PC-9 (cell line): ENCODE measurements at regions not wholly inside any gene's neighbourhood (a gene's known extent, or its start where the extent isn't known, plus 50 kb on each side); places are given as distances from the start of the nearest gene placed in this dataset.

Experiments used
- BruUV-seq: library from RNA; stranded (reverse); fragments of 400-500 nt; replicated peaks from 2 replicates; lab custom pipeline; 2021; lab: Mats Ljungman, UMichigan
- CTCF ChIA-PET: fragments of 300-600 bp; sonication (Branson Sonifier 250); formaldehyde crosslinking; loops from one replicate; lab custom pipeline; 2022; ENCODE audit warnings: antibody characterized with exemption; lab: Charles Lee
- POLR2A ChIA-PET: fragments of 300-600 bp; sonication (Branson Sonifier 250); formaldehyde crosslinking; loops from one replicate; lab custom pipeline; 2022; ENCODE audit warnings: antibody characterized with exemption; ENCODE audit not compliant: unreplicated experiment; lab: Charles Lee
- DNase-seq, 2 experiments: peaks; one replicate each; pipeline versions ENCODE4 v3.0.0 to v3.0.0-alpha.2; 2015 to 2022; ENCODE audit warnings: mixed read lengths in 1 of 2
- H2AFZ ChIP-seq: fragments of 200-600 bp; sonication (generic); 2 replicates; pipeline ENCODE4 v1.8.1; 2017; ENCODE audit warnings: antibody characterized with exemption
- H3F3A ChIP-seq: fragments of 200-600 bp; sonication (generic); 2 replicates; pipeline ENCODE4 v1.8.1; 2017; ENCODE audit warnings: antibody characterized with exemption, mild to moderate bottlenecking, low read depth; ENCODE audit not compliant: insufficient read depth
- H3K27ac ChIP-seq: fragments of 200-600 bp; sonication (generic); 2 replicates; pipeline ENCODE4 v1.6.1; 2016; ENCODE audit warnings: mixed run types
- H3K27me3 ChIP-seq: fragments of 200-600 bp; sonication (generic); 2 replicates; pipeline ENCODE4 v1.6.1; 2016; ENCODE audit warnings: low read depth, mixed run types; ENCODE audit not compliant: insufficient read depth
- H3K36me3 ChIP-seq: fragments of 200-600 bp; sonication (generic); 2 replicates; pipeline ENCODE4 v1.6.1; 2016; ENCODE audit warnings: low read depth, mixed run types
- H3K4me1 ChIP-seq: fragments of 200-600 bp; sonication (generic); replicated peaks from 2 replicates; pipeline ENCODE4 v1.6.1; 2016; ENCODE audit warnings: mixed run types; ENCODE audit not compliant: insufficient read depth
- H3K4me2 ChIP-seq: fragments of 200-600 bp; sonication (generic); 2 replicates; pipeline ENCODE4 v1.6.1; 2017; ENCODE audit warnings: mixed run types
- H3K4me3 ChIP-seq: fragments of 200-600 bp; sonication (generic); 2 replicates; pipeline ENCODE4 v1.6.1; 2016; ENCODE audit warnings: mixed run types
- H3K79me2 ChIP-seq: fragments of 200-600 bp; sonication (generic); 2 replicates; pipeline ENCODE4 v1.6.1; 2017; ENCODE audit warnings: low read depth, mixed run types
- H3K9me2 ChIP-seq: fragments of 200-600 bp; sonication (generic); 2 replicates; pipeline ENCODE4 v1.8.1; 2017; ENCODE audit warnings: mild to moderate bottlenecking; ENCODE audit not compliant: insufficient read depth
- H3K9me3 ChIP-seq: fragments of 200-600 bp; sonication (generic); 2 replicates; pipeline ENCODE4 v1.8.1; 2016; ENCODE audit warnings: low read depth; ENCODE audit not compliant: insufficient read depth
- H4K20me1 ChIP-seq: fragments of 200-600 bp; sonication (generic); 2 replicates; pipeline ENCODE4 v1.8.1; 2017; ENCODE audit not compliant: insufficient read depth
- CTCF ChIP-seq: fragments of 200-600 bp; sonication (generic); conservative IDR thresholded peaks from 2 replicates; pipeline ENCODE4 v1.6.1; 2017; ENCODE audit warnings: mixed run types, antibody characterized with exemption, mild to moderate bottlenecking, moderate library complexity
- EZH2 ChIP-seq: fragments of 200-600 bp; sonication (generic); IDR thresholded peaks from 2 replicates; pipeline ENCODE4 v1.8.0; 2017; ENCODE audit warnings: antibody characterized with exemption, low read depth
- intact Hi-C: fragments of 100-400 bp; cut with micrococcal nuclease; formaldehyde crosslinking; loops from one replicate; pipeline ENCODE4 v1.10.0; 2022; ENCODE audit not compliant: unreplicated experiment

DNA sequence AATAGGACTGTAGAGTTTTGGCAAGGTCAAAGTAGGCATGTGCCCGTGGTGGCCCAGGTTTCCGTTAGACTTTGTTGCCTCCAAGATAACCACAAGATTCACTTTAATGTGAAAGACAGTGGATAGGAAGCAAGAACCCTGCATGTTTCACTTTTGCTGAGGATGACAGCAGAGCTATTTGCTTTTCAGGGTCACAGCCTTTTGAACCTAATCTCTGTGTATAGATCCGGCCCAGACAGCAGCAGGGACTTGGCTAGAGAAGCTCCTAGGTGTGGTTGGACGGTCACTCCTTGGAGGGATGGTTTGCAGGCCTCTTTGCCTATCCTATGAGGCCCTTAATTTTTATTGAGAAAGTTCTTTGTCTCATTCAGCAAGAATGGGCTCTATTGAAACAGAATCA lies 538.8 kb downstream of the HACE1 start:
- intact Hi-C loops: no loop called here

DNA sequence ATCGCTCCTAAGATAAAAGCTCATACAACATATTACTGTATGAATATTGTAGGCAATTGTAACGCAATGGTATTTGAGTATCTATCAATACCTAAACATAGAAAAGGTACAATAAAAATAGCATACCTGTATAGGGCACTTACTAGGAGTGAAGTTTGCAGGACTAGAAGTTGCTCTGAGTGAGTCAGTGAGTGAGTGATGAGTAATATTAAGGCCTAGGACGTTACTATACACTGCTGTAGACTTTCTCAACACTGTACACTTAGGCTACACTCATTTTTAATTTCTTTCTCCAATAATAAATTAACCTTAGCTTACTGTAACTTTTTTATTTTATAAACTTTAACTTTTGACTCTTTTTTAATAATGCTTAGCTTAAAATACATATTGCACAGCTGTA lies 546.9 kb downstream of the HACE1 start:
- H3K36me3 ChIP-seq: no peaks in the 10 kb centered on the region
- BruUV-seq: no TSS peak
- no peaks in the 10 kb centered on the region for H3F3A ChIP-seq
- TF ChIP-seq CTCF: no peak
- no peak for TF ChIP-seq EZH2
- intact Hi-C loops: no loop called here
- no peaks in the 10 kb centered on the region for H3K9me3 ChIP-seq
- DNase-seq: no peak
- no peak overlapping the region for H3K4me2 ChIP-seq
- H3K4me1 ChIP-seq: no peaks in the 10 kb centered on the region
- no peaks in the 10 kb centered on the region for H3K9me2 ChIP-seq
- POLR2A ChIA-PET: no interaction called here
- H3K4me3 ChIP-seq: no peak overlapping the region
- H3K79me2 ChIP-seq: no peaks in the 10 kb centered on the region
- CTCF ChIA-PET: no interaction called here
- no peaks in the 10 kb centered on the region for H3K27me3 ChIP-seq
- no peaks in the 10 kb centered on the region for H4K20me1 ChIP-seq
- H3K27ac ChIP-seq: no peak overlapping the region
- no peak overlapping the region for H2AFZ ChIP-seq

More for the DNA sequence above, 538.8 kb downstream of the HACE1 start:
- H3K79me2 ChIP-seq: no peaks in the 10 kb centered on the region
- H4K20me1 ChIP-seq: no peaks in the 10 kb centered on the region
- CTCF ChIA-PET: no interaction called here
- no peak overlapping the region for H3K4me3 ChIP-seq
- no peaks in the 10 kb centered on the region for H3K36me3 ChIP-seq
- BruUV-seq: no TSS peak
- no peak for DNase-seq
- no peak for TF ChIP-seq EZH2
- TF ChIP-seq CTCF: no peak
- no peaks in the 10 kb centered on the region for H3K9me3 ChIP-seq
- no peak overlapping the region; the same call in 1 of the 2 replicates for H2AFZ ChIP-seq
- no peaks in the 10 kb centered on the region; the same call in 1 of the 2 replicates for H3K9me2 ChIP-seq
- no peak overlapping the region for H3K27ac ChIP-seq
- POLR2A ChIA-PET: no interaction called here
- H3K27me3 ChIP-seq: no peaks in the 10 kb centered on the region
- peaks cover 7% of the 10 kb centered on the region; the same call in 1 of the 2 replicates for H3F3A ChIP-seq
- no peak overlapping the region for H3K4me2 ChIP-seq
- peaks cover 14% of the 10 kb centered on the region for H3K4me1 ChIP-seq

GRCh38 chr6:104306211-104306610 lies 553.5 kb downstream of the HACE1 start:
- ChIA-PET POLR2A (no interaction called here), CTCF (no interaction called here)
- Histone ChIP-seq H3K27me3 (no peaks in the 10 kb centered on the region), H3K27ac (no peak overlapping the region), H3K4me2 (no peak overlapping the region), H3K4me1 (no peaks in the 10 kb centered on the region), H3F3A (no peaks in the 10 kb centered on the region), H3K9me2 (no peaks in the 10 kb centered on the region), H3K9me3 (no peaks in the 10 kb centered on the region), H3K79me2 (no peaks in the 10 kb centered on the region), H3K36me3 (no peaks in the 10 kb centered on the region), H4K20me1 (no peaks in the 10 kb centered on the region), H3K4me3 (no peak overlapping the region), H2AFZ (no peak overlapping the region)
- no TSS peak for BruUV-seq
- DNase-seq: no peak
- intact Hi-C loops: no loop called here
- TF ChIP-seq EZH2: no peak
- no peak for TF ChIP-seq CTCF
